ENCODE measurements at regions not wholly inside any gene's neighbourhood (a gene's known extent, or its start where the extent isn't known, plus 50 kb on each side); places are given as distances from the start of the nearest gene placed in this dataset.

DNA sequence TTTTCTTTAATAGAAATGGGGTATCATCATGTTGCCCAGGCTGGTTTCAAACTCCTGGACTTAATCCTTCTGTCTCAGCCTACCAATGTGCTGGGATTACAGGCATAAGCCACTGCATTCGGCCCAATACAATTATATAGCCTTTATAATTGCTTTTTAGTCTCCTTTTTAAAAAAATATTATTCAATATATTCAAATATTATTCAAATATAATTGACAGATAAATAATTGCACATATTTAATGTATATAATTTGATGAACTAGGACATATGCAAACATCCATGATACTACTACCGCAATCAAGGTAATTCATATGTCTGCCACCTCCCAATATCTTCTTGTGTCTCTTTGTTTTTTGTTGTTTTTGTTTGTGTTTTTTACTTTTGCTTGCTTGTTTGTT lies 894.2 kb upstream of the PTPRD start:
- TF ChIP-seq, protein P1, sequence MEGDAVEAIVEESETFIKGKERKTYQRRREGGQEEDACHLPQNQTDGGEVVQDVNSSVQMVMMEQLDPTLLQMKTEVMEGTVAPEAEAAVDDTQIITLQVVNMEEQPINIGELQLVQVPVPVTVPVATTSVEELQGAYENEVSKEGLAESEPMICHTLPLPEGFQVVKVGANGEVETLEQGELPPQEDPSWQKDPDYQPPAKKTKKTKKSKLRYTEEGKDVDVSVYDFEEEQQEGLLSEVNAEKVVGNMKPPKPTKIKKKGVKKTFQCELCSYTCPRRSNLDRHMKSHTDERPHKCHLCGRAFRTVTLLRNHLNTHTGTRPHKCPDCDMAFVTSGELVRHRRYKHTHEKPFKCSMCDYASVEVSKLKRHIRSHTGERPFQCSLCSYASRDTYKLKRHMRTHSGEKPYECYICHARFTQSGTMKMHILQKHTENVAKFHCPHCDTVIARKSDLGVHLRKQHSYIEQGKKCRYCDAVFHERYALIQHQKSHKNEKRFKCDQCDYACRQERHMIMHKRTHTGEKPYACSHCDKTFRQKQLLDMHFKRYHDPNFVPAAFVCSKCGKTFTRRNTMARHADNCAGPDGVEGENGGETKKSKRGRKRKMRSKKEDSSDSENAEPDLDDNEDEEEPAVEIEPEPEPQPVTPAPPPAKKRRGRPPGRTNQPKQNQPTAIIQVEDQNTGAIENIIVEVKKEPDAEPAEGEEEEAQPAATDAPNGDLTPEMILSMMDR (IDR thresholded peaks at IDR 0.05; ENCODE audit: poor library complexity), result no peak
- TF ChIP-seq EZH2 (IDR thresholded peaks at IDR 0.05; ENCODE audit: borderline replicate concordance), result no peak

All from hepatocyte (in vitro differentiated cells).